ENCODE measurements at regions not wholly inside any gene's neighbourhood (a gene's known extent, or its start where the extent isn't known, plus 50 kb on each side); places are given as distances from the start of the nearest gene placed in this dataset.

DNA sequence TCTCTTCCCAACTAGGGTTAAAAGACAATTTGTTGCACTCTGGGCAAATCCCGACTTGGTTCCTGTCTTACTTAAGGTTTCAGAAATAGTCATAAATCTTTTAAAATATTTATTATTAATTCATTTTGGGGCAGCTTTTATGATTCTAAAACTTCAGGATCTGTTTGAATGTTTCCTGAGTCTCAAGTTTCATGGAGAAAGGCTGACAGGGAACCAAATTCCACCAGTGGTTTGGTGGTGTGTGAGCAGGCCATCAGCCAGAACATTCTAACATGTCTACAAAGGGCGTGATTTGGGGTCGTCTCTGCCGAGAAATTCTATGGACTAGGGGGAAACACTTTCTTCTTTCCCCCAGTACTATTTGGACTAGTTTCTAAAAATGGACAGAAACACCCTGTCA lies 366.4 kb downstream of the ZNF521 start:
- H3K4me3 ChIP-seq (ENCODE audit: low read depth, low read length) = no peak overlapping the region
- no peak for DNase-seq (ENCODE audit: low read depth)
- TF ChIP-seq CTCF (IDR thresholded peaks at IDR 0.05; ENCODE audit: control insufficient read depth, extremely low read depth, insufficient read depth) = no peak

DNA sequence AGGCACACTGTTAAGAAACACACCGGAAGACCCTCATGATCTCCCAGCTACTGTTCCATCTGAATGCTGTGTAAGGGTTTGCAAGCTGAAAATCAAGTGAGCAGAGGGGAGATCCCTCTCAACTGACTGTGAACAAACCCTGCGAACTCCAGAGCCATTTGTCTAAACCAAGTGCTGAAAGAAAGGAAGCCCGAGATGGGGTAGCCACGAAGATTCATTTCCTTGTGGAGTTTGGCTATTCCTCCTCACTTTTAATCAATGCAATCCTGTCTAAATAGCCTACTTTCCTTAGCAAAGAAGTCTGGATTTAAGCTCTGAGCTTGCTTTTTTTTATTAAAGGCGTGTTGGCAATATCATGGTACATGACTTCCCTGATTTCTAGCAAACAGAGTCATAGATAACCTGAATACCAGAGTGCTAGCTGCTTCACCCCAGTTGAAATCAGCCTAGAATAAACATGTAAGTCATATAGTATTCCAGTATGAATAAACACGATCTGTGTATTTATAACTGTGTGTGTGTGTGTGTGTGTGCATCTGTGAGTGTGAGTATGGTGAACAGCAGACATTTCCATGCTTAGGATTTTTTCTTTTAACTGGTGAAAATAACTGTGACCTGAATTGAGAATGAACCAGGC lies 365.2 kb downstream of the ZNF521 start:
- no peak for DNase-seq (ENCODE audit: low read depth)
- no peak for TF ChIP-seq CTCF (IDR thresholded peaks at IDR 0.05; ENCODE audit: control insufficient read depth, extremely low read depth, insufficient read depth)
- H3K4me3 ChIP-seq (ENCODE audit: low read depth, low read length) = no peak overlapping the region

DNA sequence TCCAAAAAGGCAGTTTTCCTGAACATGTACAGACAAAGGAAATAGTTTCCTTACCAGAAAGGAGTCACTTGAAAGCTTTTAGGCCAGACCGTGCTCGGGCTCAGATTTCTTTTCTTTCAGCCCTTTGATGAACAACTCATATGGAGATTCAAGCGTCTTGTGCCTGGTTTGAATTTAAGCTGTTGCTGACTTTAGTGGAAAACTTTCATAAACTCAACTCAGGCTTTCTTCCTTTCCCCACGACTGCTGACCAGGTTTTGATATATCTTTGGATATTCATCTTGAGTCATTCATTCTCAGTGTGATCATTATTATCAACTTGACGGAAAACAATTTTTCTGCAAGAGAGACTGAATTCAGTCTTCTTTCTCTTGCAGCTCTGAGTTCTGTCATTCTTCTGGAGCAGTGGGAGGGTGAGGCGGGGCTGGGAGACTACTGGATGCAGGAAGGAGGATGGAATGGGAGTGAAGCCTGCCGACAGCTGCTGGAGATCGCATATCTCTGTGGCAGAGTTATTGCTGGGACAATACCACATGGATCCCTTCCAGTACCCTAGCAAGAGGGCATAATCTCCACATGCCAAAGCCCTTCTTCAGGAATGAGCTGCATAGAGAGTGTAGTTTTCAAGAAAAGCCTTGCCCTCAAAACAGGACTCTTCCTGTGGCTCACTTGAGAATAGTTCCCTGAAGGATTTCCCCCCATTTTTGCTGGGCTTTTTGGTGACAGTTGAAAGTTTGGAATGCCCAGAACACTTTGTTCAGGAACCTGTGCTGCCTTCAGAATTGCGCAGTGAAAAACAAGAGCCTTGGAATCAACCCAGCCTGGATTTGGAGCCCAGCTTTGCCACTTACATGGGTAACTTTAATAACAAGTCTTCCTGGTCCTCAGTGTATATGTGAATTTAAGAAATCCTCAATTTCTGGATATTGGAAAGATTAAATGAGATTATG lies 364.4 kb downstream of the ZNF521 start:
- no peak for TF ChIP-seq CTCF (IDR thresholded peaks at IDR 0.05; ENCODE audit: control insufficient read depth, extremely low read depth, insufficient read depth)
- no peak for DNase-seq (ENCODE audit: low read depth)
- no peak overlapping the region for H3K4me3 ChIP-seq (ENCODE audit: low read depth, low read length)

GRCh38 chr18:24988253-24988840 lies 363.6 kb downstream of the ZNF521 start:
- no peak for TF ChIP-seq CTCF (IDR thresholded peaks at IDR 0.05; ENCODE audit: control insufficient read depth, extremely low read depth, insufficient read depth)
- DNase-seq (ENCODE audit: low read depth) = no peak
- no peak overlapping the region for H3K4me3 ChIP-seq (ENCODE audit: low read depth, low read length)

- DNase-seq (ENCODE audit: low read depth) = no peak
- no peak for TF ChIP-seq CTCF (IDR thresholded peaks at IDR 0.05; ENCODE audit: control insufficient read depth, extremely low read depth, insufficient read depth)
- no peak overlapping the region for H3K4me3 ChIP-seq (ENCODE audit: low read depth, low read length)
Measured at GRCh38 chr18:24989760-24990593, 362.0 kb downstream of the ZNF521 start.

- no peak overlapping the region for H3K4me3 ChIP-seq (ENCODE audit: low read depth, low read length)
- TF ChIP-seq CTCF (IDR thresholded peaks at IDR 0.05; ENCODE audit: control insufficient read depth, extremely low read depth, insufficient read depth) = no peak
- no peak for DNase-seq (ENCODE audit: low read depth)
Measured at GRCh38 chr18:24990671-24991134, 361.3 kb downstream of the ZNF521 start.
